IPS DF 6.9 (cell line): ENCODE measurements at regions not wholly inside any gene's neighbourhood (a gene's known extent, or its start where the extent isn't known, plus 50 kb on each side); places are given as distances from the start of the nearest gene placed in this dataset.

Source experiments
- DNase-seq: peaks from one replicate; pipeline ENCODE4 v3.0.0-alpha.2; 2013; ENCODE audit warnings: low read depth, low spot score
- H3K27ac ChIP-seq: one replicate; pipeline ENCODE4 v1.5.1; 2013; ENCODE audit warnings: low read length, control low read depth
- H3K27me3 ChIP-seq: 2 replicates; pipeline ENCODE4 v1.6.1; 2013; ENCODE audit warnings: mild to moderate bottlenecking, low read length; ENCODE audit not compliant: control insufficient read depth, insufficient read depth
- H3K36me3 ChIP-seq: 2 replicates; pipeline ENCODE4 v1.6.1; 2013; ENCODE audit warnings: low read length; ENCODE audit not compliant: control insufficient read depth, insufficient read depth
- H3K4me1 ChIP-seq: 2 replicates; pipeline ENCODE4 v1.6.1; 2013; ENCODE audit warnings: low read length; ENCODE audit not compliant: control insufficient read depth, insufficient read depth
- H3K4me3 ChIP-seq: 2 replicates; pipeline ENCODE4 v1.5.1; 2013; ENCODE audit warnings: mild to moderate bottlenecking, low read length
- H3K9me3 ChIP-seq: 2 replicates; pipeline ENCODE4 v1.6.1; 2013; ENCODE audit warnings: low read length, inconsistent platforms; ENCODE audit not compliant: control insufficient read depth, insufficient read depth
- WGBS: extraction: QIAGEN DNeasy Blood & Tissue Kit; methylation state at CpG from one replicate; pipeline ENCODE4 v1.1.7; 2013; ENCODE audit warnings: mixed read lengths, missing lambda C conversion rate; ENCODE audit not compliant: insufficient read length, insufficient coverage; 5-methylcytosine and 5-hydroxymethylcytosine counted together

DNA sequence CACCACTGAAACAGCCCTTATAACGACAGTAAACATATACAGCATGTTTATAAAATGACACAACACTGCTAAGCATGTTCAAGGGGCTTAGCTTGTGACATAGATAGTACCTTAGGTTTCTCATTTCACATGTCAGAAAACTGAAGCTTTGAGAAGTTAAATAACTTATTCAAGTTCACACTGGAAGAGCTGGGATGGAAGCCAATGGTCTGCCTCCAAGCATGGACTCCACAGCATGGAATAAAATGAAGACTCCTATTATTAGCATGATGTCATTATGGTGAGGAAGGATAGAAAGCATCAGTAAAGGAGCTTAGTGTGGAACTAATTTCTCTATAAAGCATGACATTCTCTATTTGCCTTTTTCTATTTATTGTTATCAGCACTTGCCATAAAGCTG is 316.7 kb downstream of the PLK2 start:
- WGBS: no CpG with 5 or more reads among the region's 1 CpG
- Histone ChIP-seq H3K36me3 (no peaks in the 10 kb centered on the region), H3K27ac (no peak overlapping the region), H3K27me3 (no peaks in the 10 kb centered on the region), H3K4me3 (no peak overlapping the region), H3K4me1 (no peaks in the 10 kb centered on the region), H3K9me3 (no peaks in the 10 kb centered on the region)
- no peak for DNase-seq

DNA sequence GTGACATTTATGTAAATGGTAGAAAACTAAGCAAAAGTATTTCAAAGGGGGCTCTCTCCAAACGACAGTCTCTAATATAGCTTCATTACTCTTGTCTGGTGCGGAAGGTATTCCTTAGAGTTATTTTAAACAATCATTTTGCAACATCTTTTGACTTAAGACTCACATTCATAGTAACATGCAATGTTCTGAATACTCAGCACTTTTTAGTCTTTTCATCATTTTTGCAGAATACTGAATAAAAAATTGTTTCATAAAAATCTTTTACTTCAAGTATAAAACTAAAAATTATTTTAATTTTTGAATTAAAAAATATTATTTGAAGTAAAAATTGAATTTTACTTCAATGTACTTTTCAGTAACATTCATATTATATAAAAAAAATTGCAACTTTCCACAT is 321.1 kb downstream of the PLK2 start:
- H3K4me1 ChIP-seq: no peaks in the 10 kb centered on the region
- no CpG with 5 or more reads among the region's 2 CpGs for WGBS

DNA sequence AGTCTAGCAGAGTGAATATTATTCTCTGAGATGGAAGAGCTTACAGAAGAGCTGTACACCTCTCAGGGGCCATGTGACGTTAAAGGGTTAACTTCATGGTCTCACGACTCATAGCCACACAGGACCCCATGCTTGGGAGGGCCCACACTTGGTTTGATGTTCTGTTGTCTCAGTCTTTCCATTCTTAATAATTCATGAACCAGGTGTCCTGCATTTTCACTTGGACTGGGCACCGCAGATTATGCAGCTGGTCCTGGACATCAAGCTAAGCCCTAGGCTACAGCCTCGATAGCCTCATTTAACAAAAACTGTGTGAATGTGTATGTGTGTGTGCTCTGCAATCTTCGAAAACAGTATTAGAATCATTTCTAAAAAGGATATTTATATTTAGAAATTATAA is 323.5 kb downstream of the PLK2 start:
- H3K27me3 ChIP-seq: no peaks in the 10 kb centered on the region
- no peaks in the 10 kb centered on the region for H3K9me3 ChIP-seq
- H3K4me1 ChIP-seq: no peaks in the 10 kb centered on the region
- H3K4me3 ChIP-seq: no peak overlapping the region
- WGBS: no CpG with 5 or more reads among the region's 5 CpGs
- no peaks in the 10 kb centered on the region for H3K36me3 ChIP-seq
- H3K27ac ChIP-seq: no peak overlapping the region
- DNase-seq: no peak

More for the DNA sequence above, 321.1 kb downstream of the PLK2 start:
- Histone ChIP-seq H3K36me3 (no peaks in the 10 kb centered on the region), H3K4me3 (no peak overlapping the region), H3K27me3 (no peaks in the 10 kb centered on the region), H3K27ac (no peak overlapping the region), H3K9me3 (no peaks in the 10 kb centered on the region)
- no peak for DNase-seq

DNA sequence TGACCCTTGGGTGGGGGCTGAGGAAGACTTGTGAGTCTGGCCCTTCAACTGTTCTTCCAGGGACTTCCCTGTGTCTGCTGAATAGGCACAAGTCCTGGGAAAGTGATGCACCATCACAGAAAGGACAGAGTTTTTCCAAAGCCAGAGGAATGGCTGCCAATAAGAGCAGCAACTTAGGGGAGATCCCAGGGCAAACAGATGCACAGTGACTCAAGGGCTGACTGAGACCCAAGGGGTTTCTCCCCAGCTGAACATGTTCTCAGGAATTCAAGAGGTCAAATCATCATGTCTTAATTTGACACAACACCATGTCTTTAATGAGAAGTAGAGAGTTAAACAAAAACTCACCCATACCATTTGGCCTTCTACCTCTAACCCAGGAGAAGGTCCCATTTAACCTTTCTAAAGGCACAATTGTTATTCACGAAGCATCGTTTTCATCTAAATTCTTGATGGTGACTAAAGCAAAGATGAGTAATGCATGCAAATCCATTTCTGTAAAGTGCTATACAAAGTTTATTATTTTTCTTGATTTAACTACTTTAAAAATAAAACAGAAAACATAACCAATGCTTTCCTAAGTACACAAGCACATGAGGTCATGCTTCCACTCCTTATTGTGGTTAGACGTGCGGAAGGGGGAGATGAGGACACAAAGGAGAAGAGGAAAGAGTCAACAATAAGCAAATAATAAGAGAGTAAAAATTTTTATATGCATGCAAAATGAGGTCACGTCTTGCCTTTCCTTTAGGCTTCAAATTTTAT is 324.1 kb downstream of the PLK2 start:
- WGBS: no CpG with 5 or more reads among the region's 5 CpGs
- no peaks in the 10 kb centered on the region for H3K4me1 ChIP-seq
- no peaks in the 10 kb centered on the region for H3K27me3 ChIP-seq
- no peaks in the 10 kb centered on the region for H3K36me3 ChIP-seq
- H3K4me3 ChIP-seq: no peak overlapping the region
- no peak overlapping the region for H3K27ac ChIP-seq
- no peak for DNase-seq
- no peaks in the 10 kb centered on the region for H3K9me3 ChIP-seq

DNA sequence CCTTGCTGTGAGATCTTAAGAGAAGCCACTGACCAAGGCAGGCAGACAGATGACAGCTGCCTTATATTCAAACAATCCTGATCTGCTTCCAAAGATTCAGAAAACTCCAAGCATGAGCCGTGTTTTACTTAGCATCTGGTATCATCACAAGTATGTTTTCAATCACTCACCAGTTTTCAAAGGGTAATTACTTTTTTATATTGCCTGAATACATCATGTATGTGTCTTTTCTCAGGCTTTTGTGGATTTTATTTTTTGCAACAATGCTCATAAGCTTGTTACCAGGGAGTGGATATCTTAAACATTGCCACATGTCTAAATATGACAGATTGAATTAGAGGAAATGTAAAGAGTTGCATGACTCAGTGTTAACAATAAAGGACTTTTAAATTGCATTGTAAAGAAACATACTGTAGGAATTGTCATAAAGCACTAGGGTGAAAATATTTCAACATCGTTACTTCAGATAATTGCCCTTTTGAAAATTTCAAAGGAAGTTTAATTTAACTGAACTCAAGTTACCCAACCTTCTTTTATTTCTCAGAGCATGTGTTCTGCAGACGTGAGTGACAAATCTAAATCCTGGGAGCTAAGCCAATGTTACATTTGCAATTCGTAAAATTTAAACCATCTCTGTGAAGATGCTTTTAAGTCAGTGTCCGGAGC is 326.1 kb downstream of the PLK2 start:
- Histone ChIP-seq H3K27me3 (no peaks in the 10 kb centered on the region), H3K9me3 (no peaks in the 10 kb centered on the region), H3K4me3 (no peak overlapping the region), H3K36me3 (no peaks in the 10 kb centered on the region), H3K27ac (no peak overlapping the region), H3K4me1 (no peaks in the 10 kb centered on the region)
- no CpG with 5 or more reads among the region's 5 CpGs for WGBS
- DNase-seq: no peak

DNA sequence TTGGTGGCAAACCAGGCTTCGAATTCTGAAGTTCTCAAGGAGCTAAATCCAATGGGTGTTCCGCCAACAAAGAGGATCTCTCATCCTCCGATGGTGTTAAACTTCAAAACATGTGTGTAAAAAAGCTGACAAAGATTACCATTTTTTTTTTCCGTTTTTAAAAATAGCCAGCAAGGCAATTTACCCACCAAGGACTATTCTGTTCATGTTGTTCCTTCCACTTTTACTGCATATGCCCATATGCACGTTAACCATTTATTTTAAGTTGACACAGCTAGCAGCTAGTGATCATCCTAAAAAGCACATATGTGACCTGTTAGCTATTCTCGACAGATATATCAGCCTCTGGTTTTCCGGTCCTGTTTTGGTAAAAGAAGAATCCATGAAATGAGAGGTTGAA is 326.7 kb downstream of the PLK2 start:
- Histone ChIP-seq H3K9me3 (no peaks in the 10 kb centered on the region), H3K27ac (no peak overlapping the region), H3K36me3 (no peaks in the 10 kb centered on the region), H3K4me3 (no peak overlapping the region), H3K27me3 (no peaks in the 10 kb centered on the region), H3K4me1 (no peaks in the 10 kb centered on the region)
- no peak for DNase-seq
- no CpG with 5 or more reads among the region's 7 CpGs for WGBS

DNA sequence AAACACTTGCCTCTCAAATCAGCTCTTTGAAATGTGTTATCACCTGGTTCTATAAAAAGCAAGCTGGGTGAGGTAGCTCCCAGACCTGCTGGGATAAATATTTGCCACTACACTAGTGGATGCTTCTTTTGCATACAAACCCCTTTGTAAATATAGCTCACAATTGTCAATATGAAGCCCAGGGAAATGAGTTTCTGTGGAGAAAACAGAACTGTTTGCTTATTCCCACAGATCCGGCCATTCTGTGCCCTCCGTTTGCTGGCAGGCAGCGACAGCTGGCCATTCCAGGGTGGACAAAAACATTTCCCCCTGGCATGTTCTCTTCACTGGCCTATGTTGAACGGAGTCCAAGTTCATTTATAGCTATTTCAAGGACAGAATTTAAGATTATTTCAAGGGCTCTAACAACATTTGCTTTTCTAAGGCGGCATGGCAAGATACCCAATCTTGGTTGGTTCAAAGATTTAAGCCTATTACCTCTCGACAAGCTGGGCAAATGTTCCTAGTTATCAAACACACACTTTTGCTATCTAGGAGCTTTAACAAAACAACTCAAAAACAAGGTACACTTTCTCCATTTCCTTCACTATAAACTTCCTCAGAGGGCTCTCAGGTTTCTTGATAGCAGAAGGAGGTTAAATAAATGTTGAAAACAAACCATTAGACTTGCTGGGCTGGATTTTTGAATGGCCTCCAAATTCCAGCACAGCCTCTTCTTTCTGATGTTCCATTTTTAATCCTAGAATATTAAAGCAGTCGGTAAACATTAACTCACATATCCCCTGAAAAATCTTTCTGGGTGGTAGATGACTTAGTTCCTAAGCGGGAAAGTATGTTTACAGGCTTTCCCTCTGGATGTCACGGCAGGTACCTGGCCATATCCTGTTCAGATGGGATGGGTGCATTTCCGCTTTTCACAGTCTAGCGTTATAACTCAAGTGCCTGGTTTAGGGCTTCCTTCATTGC is 332.3 kb downstream of the PLK2 start:
- Histone ChIP-seq H3K27ac (no peak overlapping the region), H3K4me1 (no peaks in the 10 kb centered on the region), H3K9me3 (no peaks in the 10 kb centered on the region), H3K4me3 (no peak overlapping the region), H3K27me3 (no peaks in the 10 kb centered on the region), H3K36me3 (no peaks in the 10 kb centered on the region)
- WGBS: no CpG with 5 or more reads among the region's 11 CpGs
- no peak for DNase-seq

DNA sequence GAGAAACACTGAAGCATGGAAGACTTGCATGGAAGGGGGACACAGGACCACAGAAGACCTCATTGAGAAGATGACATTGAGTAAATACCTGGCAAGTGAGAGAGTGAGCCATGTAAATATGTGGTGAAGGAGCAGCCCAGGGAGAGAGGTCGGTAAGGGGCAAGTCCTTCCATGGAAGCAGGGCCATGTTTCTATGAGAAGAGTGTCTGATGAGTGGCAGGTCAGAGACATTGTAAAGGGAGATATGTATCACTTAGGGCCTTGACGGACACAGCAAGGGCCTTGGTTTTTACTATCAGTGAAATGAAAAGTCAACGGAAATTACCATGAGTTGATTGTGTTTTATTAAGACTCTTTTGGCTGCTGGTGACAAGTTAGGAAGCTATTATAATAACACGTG is 336.4 kb downstream of the PLK2 start:
- no peaks in the 10 kb centered on the region for H3K36me3 ChIP-seq
- DNase-seq: no peak
- no CpG with 5 or more reads among the region's 4 CpGs for WGBS

DNA sequence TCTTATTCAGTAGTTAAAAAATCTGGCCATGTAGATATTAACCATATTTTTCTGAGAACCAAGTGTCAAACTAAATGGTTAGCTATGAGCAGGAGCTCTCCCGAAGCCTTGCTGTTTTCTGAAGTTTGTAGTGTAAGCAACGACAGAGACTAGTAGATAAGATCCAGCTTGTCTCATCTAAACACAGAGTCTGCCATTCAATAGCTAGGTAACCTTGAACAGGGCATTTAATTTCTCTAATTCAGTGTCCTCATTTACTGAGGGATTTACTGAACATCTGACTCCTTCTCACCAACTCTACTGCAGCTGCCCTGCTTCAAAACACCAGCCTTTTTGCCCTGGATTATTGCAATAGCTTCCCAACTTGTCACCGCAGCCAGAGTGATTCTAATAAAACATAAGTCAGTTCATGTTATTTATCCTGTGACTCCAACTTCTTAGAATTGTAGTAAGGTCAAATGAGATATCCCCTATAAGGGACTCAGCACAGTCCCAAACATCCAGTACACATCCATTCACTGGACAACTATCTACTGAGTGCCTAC is 337.0 kb downstream of the PLK2 start:
- H3K4me1 ChIP-seq: no peaks in the 10 kb centered on the region
- H3K4me3 ChIP-seq: no peak overlapping the region
- no CpG with 5 or more reads among the region's 3 CpGs for WGBS
- no peak for DNase-seq
- no peaks in the 10 kb centered on the region for H3K36me3 ChIP-seq
- H3K27ac ChIP-seq: no peak overlapping the region
- H3K9me3 ChIP-seq: no peaks in the 10 kb centered on the region
- H3K27me3 ChIP-seq: no peaks in the 10 kb centered on the region

More for the DNA sequence above, 336.4 kb downstream of the PLK2 start:
- no peaks in the 10 kb centered on the region for H3K4me1 ChIP-seq
- no peak overlapping the region for H3K4me3 ChIP-seq
- H3K27ac ChIP-seq: no peak overlapping the region
- H3K27me3 ChIP-seq: no peaks in the 10 kb centered on the region
- no peaks in the 10 kb centered on the region for H3K9me3 ChIP-seq

DNA sequence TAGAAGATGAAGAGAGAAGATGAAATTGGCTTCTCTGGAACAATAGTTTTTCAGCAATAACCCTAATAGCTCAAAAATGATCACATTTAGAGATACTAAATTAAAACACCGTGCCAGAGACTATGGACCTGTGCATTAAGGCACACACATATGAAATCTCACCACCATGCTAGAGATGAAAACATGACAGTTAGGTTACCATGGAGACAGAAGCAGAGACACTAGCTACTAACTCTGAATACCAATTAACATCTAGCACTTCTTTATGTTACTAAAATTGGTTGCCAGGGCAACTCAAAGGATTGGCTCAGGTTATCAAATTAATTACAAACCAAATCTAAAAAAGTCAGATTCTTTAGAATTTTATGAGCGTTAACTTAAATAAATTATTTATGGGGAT is 337.7 kb downstream of the PLK2 start:
- Histone ChIP-seq H3K27me3 (no peaks in the 10 kb centered on the region), H3K9me3 (no peaks in the 10 kb centered on the region), H3K4me3 (no peak overlapping the region), H3K36me3 (no peaks in the 10 kb centered on the region), H3K4me1 (no peaks in the 10 kb centered on the region), H3K27ac (no peak overlapping the region)
- no CpG with 5 or more reads among the region's 2 CpGs for WGBS
- DNase-seq: no peak
